Dermis blood vessel endothelial cell (primary cell): ENCODE measurements at regions not wholly inside any gene's neighbourhood (a gene's known extent, or its start where the extent isn't known, plus 50 kb on each side); places are given as distances from the start of the nearest gene placed in this dataset.
A peak's percentile ranks its signal among the peaks of the same experiment; 100 is the strongest.

Source experiments
- DNase-seq: peaks from one replicate; pipeline ENCODE4 v3.0.0; 2010

DNA sequence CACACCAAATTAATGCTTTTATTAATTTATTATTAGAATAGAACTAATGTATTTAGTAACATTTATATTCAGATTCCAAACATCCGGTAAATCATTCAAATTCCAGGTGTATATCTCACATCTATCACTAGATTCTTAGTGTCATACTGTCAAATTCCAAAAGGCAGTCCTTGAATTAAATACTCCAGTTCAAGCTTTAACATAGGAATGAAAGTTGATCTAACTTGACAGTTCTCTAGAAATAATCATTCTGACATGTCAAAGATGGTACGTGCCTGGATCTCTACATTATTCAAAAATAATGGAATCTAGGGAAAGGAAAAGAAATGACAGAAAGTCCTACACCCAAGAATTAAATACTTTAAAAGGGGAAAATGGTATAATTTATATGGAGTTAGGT lies 1161.5 kb downstream of the PCDH9 start:
- DNase-seq, result no peak

DNA sequence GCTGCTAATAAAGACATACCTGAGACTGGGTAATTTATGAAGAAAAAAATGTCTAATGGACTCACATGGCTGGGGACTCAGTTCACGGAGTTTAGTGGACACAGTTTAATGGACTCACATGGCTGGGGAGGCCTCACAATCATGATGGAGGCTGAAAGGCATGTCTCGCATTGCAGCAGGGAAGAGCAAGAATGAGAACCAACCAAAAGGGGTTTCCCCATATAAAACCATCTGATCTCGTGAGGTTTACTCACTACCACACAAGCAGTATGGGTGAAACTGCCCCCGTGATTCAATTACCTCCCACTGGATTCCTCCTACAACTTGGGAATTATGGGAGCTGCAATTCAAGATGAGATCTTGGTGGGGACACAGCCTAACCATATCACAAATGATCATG lies 1181.2 kb downstream of the PCDH9 start:
- DNase-seq, result no peak

GRCh38 chr13:66040506-66040905 lies 1189.6 kb downstream of the PCDH9 start:
- no peak for DNase-seq

GRCh38 chr13:66037096-66037495 lies 1193.0 kb downstream of the PCDH9 start:
- DNase-seq, result no peak

GRCh38 chr13:66036636-66037035 lies 1193.5 kb downstream of the PCDH9 start:
- DNase-seq, result no peak

- DNase-seq, result no peak
Observed at GRCh38 chr13:66036024-66036614, 1194.0 kb downstream of the PCDH9 start.

DNA sequence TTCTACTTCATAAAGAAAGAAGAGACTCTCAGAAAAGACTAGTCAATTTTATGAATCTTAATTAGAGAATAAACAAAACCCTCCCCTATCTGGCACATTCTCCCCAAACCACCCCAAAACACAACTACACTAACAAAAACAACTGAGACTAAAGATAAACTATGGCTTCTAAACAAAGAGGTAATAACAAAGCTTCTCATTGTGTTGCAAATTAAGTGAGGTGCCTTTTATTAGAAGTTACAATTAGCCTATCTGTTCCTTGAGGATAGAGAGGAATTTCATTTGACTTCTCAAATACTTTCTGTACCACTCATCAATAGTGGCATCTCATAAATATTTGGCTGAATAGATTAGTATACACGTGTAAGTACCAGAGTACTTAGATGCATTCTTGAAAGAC lies 1196.2 kb downstream of the PCDH9 start:
- no peak for DNase-seq

- no peak for DNase-seq
Observed at GRCh38 chr13:66021846-66022245, 1208.3 kb downstream of the PCDH9 start.

GRCh38 chr13:66014771-66015170 lies 1215.4 kb downstream of the PCDH9 start:
- DNase-seq, result no peak

DNA sequence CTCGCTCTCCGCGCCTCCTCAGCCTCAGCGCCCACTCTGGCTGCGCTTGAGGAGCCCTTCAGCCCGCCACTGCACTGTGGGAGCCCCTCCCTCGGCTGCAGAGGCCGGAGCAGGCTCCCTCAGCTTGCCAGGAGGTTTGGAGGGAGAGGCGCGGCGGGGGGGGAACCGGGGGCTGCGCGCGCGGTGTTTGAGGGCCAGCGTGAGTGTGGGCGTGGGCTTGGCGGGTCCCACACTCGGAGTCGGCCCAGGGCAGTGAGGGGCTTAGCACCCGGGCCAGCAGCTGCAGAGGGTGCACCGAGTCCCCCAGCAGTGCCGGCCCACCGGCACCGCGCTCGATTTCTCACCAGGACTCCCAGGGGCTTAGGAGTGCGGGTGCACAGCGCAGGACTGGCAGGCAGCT lies 1220.9 kb downstream of the PCDH9 start:
- no peak for DNase-seq

- no peak for DNase-seq
Observed at GRCh38 chr13:66003558-66003957, 1226.6 kb downstream of the PCDH9 start.

DNA sequence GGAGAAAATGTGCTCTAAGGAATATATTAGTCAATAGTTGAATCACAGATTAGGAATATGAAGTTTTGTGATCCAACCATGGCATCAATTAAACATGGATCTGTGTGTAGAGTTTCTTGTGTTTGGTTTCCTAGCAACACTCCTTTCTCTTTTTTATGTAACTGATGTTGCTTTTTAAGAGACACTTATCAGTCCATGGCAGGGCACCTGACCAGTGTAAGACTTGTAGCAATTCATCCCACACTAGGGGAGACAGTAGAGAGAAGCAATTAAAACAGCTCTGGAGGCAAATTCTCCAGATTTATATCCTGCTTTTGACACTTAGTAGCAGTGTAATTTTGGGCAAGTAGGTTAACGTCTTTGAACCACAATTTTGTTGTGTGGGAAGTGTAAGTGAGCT lies 1229.0 kb downstream of the PCDH9 start:
- DNase-seq, result no peak

GRCh38 chr13:65999411-65999810 lies 1230.7 kb downstream of the PCDH9 start:
- DNase-seq, result no peak

DNA sequence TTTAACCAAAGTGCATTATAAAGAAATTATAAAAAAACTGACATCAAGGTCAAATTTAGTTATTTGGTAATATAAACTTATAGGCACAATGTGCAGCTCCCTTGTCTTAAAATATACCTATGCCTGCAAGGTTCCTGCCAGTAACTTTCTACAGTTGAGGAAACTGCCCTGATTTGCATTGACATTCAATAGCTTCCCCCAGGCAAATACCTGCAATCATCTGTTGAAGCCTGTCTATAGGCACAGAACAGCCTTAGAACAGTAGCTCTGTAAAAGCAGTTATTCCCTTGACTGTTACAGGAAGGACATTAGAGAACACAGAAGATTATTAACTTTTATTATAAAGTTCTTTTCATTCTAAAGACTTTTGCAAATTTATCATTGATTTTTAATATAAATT lies 1239.5 kb downstream of the PCDH9 start:
- DNase-seq, result no peak

- DNase-seq, result no peak
Observed at GRCh38 chr13:65985612-65986011, 1244.5 kb downstream of the PCDH9 start.

DNA sequence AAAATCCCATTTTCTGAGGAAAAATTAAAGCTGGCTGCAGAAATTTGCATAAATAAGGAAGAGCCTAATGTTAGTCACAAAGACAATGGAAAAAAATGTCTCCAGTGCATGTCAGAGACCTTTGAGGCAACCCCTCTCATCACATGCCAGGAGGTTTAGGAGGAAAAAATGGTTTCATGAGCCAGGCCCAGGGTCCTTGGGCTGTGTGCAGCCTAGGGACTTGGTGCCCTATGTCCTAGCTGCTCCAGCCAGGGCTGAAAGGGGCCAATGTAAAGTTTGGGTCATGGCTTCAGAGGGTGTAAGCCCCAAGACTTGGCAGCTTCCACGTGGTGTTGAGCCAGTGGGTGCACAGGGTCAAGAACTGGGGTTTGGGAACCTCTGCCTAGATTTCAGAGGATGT lies 1252.6 kb downstream of the PCDH9 start:
- DNase-seq, result no peak

DNA sequence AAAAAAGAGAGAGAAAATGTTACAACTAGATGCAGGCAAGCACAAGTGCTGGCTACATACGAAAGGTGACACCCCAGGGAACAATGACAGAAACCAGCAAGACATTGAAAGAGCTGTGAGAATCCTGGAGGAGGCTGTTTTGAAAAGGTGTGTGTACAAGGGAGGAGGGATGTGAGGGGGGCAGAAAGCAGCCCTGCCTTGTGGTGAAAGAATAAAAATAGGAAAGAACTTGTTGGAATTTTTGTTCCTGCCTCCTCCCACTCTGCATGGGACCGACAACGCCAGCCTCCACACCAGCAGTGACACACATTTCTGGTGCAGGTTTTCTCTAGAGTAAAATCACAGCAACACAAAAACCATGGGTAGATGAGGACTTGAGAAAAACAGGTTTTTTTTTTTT lies 1258.6 kb downstream of the PCDH9 start:
- no peak for DNase-seq

GRCh38 chr13:65966991-65967451 lies 1263.1 kb downstream of the PCDH9 start:
- peak; percentile 13 for DNase-seq

GRCh38 chr13:65965501-65965900 lies 1264.6 kb downstream of the PCDH9 start:
- no peak for DNase-seq

DNA sequence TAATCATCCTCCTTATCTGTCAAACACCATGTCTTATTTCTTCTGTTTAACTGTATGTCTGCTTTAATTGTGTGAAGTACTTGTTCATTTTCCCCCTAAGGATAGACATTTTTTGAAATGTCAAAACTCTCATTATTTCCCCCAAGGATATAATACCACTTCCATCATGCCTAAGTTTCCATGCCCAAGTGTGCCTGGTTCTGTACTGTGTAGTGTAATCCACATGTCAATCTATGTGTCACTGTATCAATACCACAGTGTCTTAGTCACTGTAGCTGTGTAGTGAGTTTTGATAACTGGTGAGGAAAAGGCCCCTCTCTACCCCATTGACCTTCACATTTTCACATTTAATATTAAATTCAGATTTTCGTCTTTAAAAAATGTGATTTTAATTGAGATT lies 1265.5 kb downstream of the PCDH9 start:
- no peak for DNase-seq

GRCh38 chr13:65959305-65959704 lies 1270.8 kb downstream of the PCDH9 start:
- no peak for DNase-seq

DNA sequence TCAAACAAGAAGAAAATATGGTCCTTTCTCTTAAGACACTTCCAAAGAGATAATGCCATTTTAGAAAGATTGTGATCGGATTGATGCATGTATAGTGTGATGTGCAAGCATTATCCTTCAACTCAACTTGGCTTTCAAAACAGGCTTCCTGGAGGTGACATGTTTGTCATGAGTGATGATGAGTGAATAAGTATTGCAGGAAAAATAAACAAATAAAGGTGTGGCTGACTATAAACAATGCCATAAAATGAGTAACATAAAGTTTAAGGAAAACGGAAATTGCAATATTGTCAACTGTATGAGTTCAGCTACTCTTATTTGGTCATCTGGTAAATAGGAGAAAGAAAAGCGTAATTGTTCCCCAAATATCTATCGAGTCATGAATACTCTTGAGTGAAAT lies 1283.7 kb downstream of the PCDH9 start:
- no peak for DNase-seq

GRCh38 chr13:65943708-65944107 lies 1286.4 kb downstream of the PCDH9 start:
- DNase-seq, result peak; percentile 43

- no peak for DNase-seq
Observed at GRCh38 chr13:65943024-65943423, 1287.1 kb downstream of the PCDH9 start.

GRCh38 chr13:65940720-65941119 lies 1289.4 kb downstream of the PCDH9 start:
- no peak for DNase-seq
